Kidney tubule cell (primary cell): ENCODE measurements at regions not wholly inside any gene's neighbourhood (a gene's known extent, or its start where the extent isn't known, plus 50 kb on each side); places are given as distances from the start of the nearest gene placed in this dataset.

Experiments used
- DNase-seq: peaks from one replicate; pipeline ENCODE4 v3.0.0-alpha.2; 2018; ENCODE audit warnings: low spot score

- DNase-seq, result no peak
Observed at GRCh38 chr10:4581929-4582328, 244.1 kb upstream of the AKR1E2 start.

- no peak for DNase-seq
Observed at GRCh38 chr10:4579844-4580243, 246.2 kb upstream of the AKR1E2 start.

- DNase-seq, result no peak
Observed at GRCh38 chr10:4576206-4576605, 249.8 kb upstream of the AKR1E2 start.

GRCh38 chr10:4569151-4569550, 256.9 kb upstream of the AKR1E2 start:
- DNase-seq, result no peak

DNA sequence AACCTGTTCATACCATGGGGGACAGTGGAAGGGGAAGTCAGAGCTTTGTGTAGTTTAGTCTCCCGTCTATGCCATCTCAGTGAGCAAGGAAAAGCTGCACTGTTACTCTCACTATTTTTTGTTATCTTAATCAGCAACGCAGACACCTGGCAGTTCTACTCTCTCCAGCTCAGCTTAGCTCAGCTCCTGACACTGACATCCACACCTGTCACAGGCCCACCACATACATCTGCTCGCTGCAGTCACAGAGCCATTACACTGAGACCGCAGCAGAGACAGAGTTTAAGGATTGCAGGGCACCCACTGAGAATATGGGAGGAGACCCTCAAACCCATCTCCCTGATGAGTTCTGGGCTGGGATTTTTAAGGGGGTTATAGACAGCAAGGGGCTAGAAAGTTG, 257.3 kb upstream of the AKR1E2 start:
- DNase-seq, result no peak

GRCh38 chr10:4568086-4568485, 257.9 kb upstream of the AKR1E2 start:
- no peak for DNase-seq

DNA sequence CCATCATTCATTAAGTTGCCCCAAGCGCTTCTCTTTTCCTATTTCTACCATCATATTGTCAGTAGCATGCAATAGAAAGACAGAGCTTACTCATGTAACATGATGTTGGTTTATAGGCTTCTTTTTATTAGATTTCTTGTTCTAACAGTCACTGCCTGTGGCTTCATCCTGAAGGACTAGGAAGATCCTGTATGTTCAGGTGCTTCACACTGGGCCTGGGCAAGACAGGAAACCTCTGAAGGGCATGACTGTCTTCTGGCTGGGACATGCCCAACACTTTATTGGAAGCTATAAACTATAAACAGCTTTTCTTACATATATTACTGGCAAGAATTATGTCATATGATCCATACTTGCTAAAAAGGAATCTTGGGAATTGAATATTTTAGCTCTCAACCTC, 258.4 kb upstream of the AKR1E2 start:
- DNase-seq, result no peak

- DNase-seq, result no peak
Observed at GRCh38 chr10:4566011-4566410, 260.0 kb upstream of the AKR1E2 start.

DNA sequence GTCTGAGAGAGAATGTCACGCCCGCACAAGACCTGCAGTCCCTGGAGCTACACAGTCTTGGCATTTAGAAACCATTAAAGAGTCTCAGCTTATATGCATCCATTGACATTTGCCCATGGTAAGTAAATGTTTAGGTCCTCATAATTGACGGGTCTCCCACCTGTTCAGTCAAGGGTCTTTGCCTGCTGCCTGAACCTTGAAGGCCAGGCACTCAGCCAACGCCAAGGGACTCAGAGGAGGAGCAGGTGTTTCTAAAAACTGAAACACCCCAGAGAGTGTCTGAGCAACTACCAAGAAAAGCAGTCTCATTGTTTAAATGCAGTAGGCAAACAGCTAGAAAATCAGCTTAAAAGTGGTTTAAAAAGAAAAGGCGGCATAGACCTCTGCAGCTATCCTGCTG, 264.7 kb upstream of the AKR1E2 start:
- no peak for DNase-seq

DNA sequence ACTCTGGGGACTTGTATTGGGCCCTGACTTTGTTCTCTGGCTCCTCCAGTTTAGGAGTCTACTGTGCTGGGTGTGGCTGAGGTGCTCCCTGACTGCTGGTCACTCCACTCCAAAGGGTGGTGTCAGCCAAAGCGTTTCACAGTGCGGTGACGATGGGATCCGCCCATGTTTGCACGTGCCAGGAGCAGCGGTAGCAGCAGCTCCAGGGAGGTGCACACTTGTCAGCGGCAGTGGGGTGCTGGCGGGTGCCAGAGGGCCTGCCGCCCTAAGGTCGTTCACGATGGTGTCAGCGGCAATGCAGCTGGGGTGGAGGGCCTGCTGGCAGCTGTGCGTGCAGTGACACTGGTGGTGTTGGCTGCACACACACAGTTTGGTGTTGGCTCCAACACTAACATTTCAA, 268.5 kb upstream of the AKR1E2 start:
- DNase-seq, result no peak

GRCh38 chr10:4556527-4556926, 269.5 kb upstream of the AKR1E2 start:
- no peak for DNase-seq

- DNase-seq, result no peak
Observed at GRCh38 chr10:4555920-4556319, 270.1 kb upstream of the AKR1E2 start.

DNA sequence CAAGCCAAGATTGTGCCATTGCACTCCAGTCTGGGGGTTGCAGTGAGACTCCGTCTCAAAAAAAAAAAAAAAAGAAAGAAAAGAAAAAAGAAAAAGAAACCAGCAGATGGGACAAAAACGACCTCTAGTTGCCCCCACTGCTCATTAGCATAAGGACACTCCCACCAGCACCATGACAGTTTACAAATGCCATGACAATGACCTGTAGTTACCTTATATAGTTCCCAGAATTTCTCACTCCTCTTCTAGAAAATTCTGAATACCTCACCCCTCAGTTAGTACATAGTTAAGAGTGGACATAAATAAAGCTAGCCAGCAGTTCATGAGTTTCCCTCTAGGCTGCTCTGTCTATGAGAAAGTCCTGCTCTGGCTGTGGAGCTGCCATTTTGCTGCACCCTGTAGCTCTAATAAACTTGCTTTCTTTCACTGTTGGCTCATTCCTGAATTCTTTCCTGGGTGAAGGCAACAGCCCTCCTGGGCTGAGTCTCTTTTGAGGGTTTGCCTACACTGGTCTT, 276.8 kb upstream of the AKR1E2 start:
- peak; percentile 3 for DNase-seq

DNA sequence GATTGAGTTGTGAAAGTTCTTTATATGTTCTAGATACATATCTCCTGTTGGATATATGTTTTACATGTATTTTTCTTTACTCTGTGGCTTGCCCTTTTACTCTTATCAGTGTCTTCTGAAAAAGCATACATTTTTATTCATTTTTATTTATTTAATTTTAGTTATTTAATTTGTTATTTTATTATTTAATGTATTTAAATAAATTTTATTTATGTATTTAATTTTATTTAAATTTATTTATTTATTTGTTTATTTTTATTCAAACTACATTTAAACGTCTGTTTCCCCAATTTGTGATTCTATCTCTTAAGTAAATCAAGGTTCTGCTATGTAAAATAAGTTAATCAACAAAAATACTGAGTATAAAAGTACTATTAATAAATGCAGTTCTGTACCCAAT, 279.1 kb upstream of the AKR1E2 start:
- DNase-seq, result no peak

DNA sequence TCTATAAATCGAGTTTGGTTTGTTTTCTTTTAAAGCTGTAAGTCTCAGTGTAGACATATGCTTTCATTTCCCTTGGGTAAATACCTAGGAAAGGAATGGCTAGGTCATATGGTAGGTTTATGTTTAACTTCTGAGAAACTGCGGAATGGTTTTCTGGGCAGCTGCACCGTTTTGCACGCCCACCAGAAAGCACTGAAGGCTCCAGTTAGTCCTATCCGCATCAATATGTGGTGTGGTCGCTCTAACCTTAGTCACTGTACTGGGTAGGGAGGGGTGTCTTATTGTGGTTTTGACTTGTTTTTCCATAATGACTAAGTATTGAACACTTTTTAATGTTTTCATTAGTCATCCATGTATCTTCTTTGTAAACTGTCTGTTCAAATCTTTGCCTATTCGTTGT, 279.5 kb upstream of the AKR1E2 start:
- peak; percentile 94 for DNase-seq

GRCh38 chr10:4545062-4545461, 280.9 kb upstream of the AKR1E2 start:
- DNase-seq, result peak; percentile 24

GRCh38 chr10:4543938-4544533, 282.0 kb upstream of the AKR1E2 start:
- no peak for DNase-seq

GRCh38 chr10:4541292-4541691, 284.7 kb upstream of the AKR1E2 start:
- DNase-seq, result peak; percentile 99

DNA sequence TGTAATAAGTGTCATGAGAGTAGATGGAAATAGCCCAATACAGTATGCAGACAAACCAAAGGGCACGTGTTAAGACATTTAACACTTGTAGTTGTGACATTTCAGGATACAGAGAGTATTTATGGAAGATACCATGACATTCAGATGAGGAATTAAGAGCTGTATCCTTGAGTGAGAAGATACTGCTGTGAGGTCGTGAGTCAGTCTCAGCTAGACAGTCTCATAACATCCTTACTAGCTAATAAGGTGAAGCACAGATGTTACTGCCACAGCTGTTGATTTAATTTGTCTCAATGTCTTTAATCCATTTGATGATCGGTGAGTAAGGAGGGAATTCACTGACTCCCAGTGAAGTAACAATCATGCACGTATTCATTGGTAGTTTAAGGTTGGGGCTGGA, 288.0 kb upstream of the AKR1E2 start:
- no peak for DNase-seq

GRCh38 chr10:4535521-4535920, 290.5 kb upstream of the AKR1E2 start:
- peak; percentile 56 for DNase-seq

- DNase-seq, result no peak
Observed at GRCh38 chr10:4533621-4534020, 292.4 kb upstream of the AKR1E2 start.

GRCh38 chr10:4532976-4533375, 293.0 kb upstream of the AKR1E2 start:
- DNase-seq, result no peak

DNA sequence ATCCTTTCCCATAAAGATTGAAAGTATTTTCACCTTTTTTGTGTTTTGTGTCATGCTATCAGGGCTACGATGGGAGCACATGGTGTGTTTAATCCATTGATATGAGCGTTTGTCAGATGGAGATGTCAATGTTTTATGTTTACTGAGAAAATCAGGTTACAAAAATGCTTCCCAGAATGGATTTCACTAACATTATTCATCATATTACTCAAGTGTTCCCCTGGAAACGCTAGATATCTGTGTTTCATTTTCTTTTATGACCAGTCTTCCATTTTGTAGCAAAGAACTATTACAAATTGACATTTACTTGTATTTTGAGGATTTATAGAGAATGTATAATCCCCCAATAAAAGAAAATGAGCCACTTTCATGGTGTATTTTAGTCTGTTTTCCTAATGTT, 293.5 kb upstream of the AKR1E2 start:
- DNase-seq, result peak; percentile 26

DNA sequence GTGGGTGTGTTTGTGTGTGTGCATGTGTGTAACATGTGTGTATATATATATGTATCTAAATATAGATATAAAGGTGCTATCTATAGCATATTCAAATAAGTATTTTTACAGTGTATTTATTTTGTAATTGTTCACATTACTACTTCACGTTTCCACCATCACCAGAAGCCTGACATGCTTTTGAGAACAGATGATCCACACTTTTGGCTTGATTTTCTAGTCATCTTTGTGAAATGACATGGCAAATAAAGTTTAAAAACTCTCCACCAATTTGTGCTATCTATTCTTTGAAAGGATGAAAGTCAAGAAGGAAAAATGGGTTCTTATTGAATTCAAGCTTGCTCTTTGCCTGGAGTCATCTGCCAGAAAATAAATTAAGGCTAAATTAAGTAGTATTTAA, 294.0 kb upstream of the AKR1E2 start:
- DNase-seq, result no peak

- DNase-seq, result no peak
Observed at GRCh38 chr10:4529266-4529665, 296.7 kb upstream of the AKR1E2 start.
